Stimulated activated CD4-positive, alpha-beta T cell treated with anti-CD3 and anti-CD28 coated beads, Interleukin-1b, Interleukin-23, amount 100 ng/mL, for 24 hours (primary cell): ENCODE measurements at regions not wholly inside any gene's neighbourhood (a gene's known extent, or its start where the extent isn't known, plus 50 kb on each side); places are given as distances from the start of the nearest gene placed in this dataset.

Experiments used
- DNase-seq, 4 experiments: peaks; one replicate each; pipeline ENCODE4 v3.0.0-alpha.2; 2020; ENCODE audit warnings: low read depth in 4 of 4, low spot score in 1 of 4

- DNase-seq, result no peak
These were observed 223.4 kb upstream of the SLC24A2 start for GRCh38 chr9:20012232-20012631.

- no peak for DNase-seq
These were observed 220.8 kb upstream of the SLC24A2 start for GRCh38 chr9:20009606-20010005.

GRCh38 chr9:20002011-20002410, 213.2 kb upstream of the SLC24A2 start:
- DNase-seq, result no peak

GRCh38 chr9:20001058-20001457, 212.2 kb upstream of the SLC24A2 start:
- DNase-seq, result no peak

- peak in 2 of 4 experiments; percentile 38 to 57 for DNase-seq
These were observed 210.7 kb upstream of the SLC24A2 start for GRCh38 chr9:19999491-20000057.

GRCh38 chr9:19998823-19999455, 210.1 kb upstream of the SLC24A2 start:
- DNase-seq, result no peak

- no peak for DNase-seq
These were observed 209.3 kb upstream of the SLC24A2 start for GRCh38 chr9:19998153-19998552.

- no peak for DNase-seq
These were observed 206.8 kb upstream of the SLC24A2 start for GRCh38 chr9:19995619-19996018.

- DNase-seq, result no peak
These were observed 205.5 kb upstream of the SLC24A2 start for GRCh38 chr9:19994296-19994695.

GRCh38 chr9:19992556-19992955, 203.7 kb upstream of the SLC24A2 start:
- no peak for DNase-seq

GRCh38 chr9:19989213-19989612, 200.4 kb upstream of the SLC24A2 start:
- DNase-seq, result no peak

- DNase-seq, result no peak
These were observed 199.4 kb upstream of the SLC24A2 start for GRCh38 chr9:19988281-19988680.

GRCh38 chr9:19985081-19985480, 196.2 kb upstream of the SLC24A2 start:
- DNase-seq, result no peak

- DNase-seq, result no peak
These were observed 187.4 kb upstream of the SLC24A2 start for GRCh38 chr9:19976226-19976625.

- DNase-seq, result no peak
These were observed 186.7 kb upstream of the SLC24A2 start for GRCh38 chr9:19975499-19975898.

GRCh38 chr9:19969721-19970120, 180.9 kb upstream of the SLC24A2 start:
- DNase-seq, result no peak

- DNase-seq, result no peak
These were observed 179.1 kb upstream of the SLC24A2 start for GRCh38 chr9:19967888-19968459.

GRCh38 chr9:19967216-19967887, 178.5 kb upstream of the SLC24A2 start:
- no peak for DNase-seq

GRCh38 chr9:19965336-19965735, 176.5 kb upstream of the SLC24A2 start:
- DNase-seq, result no peak

GRCh38 chr9:19947996-19948395, 159.2 kb upstream of the SLC24A2 start:
- DNase-seq, result no peak

- DNase-seq, result no peak
These were observed 157.7 kb upstream of the SLC24A2 start for GRCh38 chr9:19946441-19947109.

GRCh38 chr9:19941874-19942273, 153.0 kb upstream of the SLC24A2 start:
- DNase-seq, result no peak
